ENCODE measurements at regions not wholly inside any gene's neighbourhood (a gene's known extent, or its start where the extent isn't known, plus 50 kb on each side); places are given as distances from the start of the nearest gene placed in this dataset.

DNA sequence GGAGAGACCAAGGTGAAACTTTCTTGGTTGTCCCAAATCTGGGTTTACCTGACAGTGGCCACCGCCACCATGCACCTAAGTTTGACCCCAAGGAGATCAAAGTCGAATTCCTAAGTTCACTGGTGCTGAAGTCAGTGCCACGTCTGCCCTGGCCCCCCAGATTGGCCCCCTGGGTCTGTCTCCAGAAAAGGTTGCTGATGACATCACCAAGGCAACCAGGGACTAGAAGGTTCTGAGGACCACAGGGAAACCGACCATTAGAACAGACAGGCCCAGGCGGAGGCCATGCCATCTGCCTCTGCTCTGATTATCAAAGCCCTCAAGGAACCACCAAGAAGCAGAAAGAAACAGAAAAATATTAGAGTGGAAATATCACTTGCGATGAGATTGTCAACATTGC lies 91.2 kb downstream of the DLL1 start:
- no peaks in the 10 kb centered on the region for H3K9me2 ChIP-seq
- H3K4me3 ChIP-seq (ENCODE audit: low read depth in 2 of 2, low read length in 1 of 2): no peak overlapping the region
- no peak overlapping the region for H3K9ac ChIP-seq
- H4K20me1 ChIP-seq (ENCODE audit: insufficient read depth): no peaks in the 10 kb centered on the region
- 27% methylated on average over 6 of the region's 6 CpGs for WGBS (ENCODE audit: low lambda C conversion rate)
- TF ChIP-seq, protein P1, sequence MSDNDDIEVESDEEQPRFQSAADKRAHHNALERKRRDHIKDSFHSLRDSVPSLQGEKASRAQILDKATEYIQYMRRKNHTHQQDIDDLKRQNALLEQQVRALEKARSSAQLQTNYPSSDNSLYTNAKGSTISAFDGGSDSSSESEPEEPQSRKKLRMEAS (IDR thresholded peaks at IDR 0.05; ENCODE audit: low read depth): no peak
- TF ChIP-seq RAD21 (IDR thresholded peaks at IDR 0.05; ENCODE audit: low read length) (no peak), FOXM1 (IDR thresholded peaks at IDR 0.05; ENCODE audit: low read depth) (no peak), SMC3 (IDR thresholded peaks at IDR 0.05; ENCODE audit: low read depth, low read length) (no peak), MXI1 (IDR thresholded peaks at IDR 0.05; ENCODE audit: low read depth, low read length) (no peak), JUND (IDR thresholded peaks at IDR 0.05) (no peak), SIN3A (IDR thresholded peaks at IDR 0.05; ENCODE audit: borderline replicate concordance, low read depth, low read length) (no peak), IRF3 (IDR thresholded peaks at IDR 0.05; ENCODE audit: low read depth, low read length) (no peak), RFX5 (IDR thresholded peaks at IDR 0.05; ENCODE audit: low read length) (no peak), NFIC (IDR thresholded peaks at IDR 0.05; ENCODE audit: borderline replicate concordance) (no peak), EZH2phosphoT487 (IDR thresholded peaks at IDR 0.05; ENCODE audit: borderline replicate concordance, low read depth) (no peak), ELF1 (IDR thresholded peaks at IDR 0.05) (no peak), TEAD4 (IDR thresholded peaks at IDR 0.05; ENCODE audit: borderline replicate concordance, insufficient read depth) (no peak), USF2 (IDR thresholded peaks at IDR 0.05; ENCODE audit: borderline replicate concordance, low read depth, low read length) (no peak), GATA2 (CRISPR knock-in tag; IDR thresholded peaks at IDR 0.05) (no peak), YY1 (IDR thresholded peaks at IDR 0.05; ENCODE audit: low read depth) (no peak), EP300 (IDR thresholded peaks at IDR 0.05; ENCODE audit: borderline replicate concordance in 1 of 2, low read depth in 1 of 2, low read length in 1 of 2) (no peak), USF1 (IDR thresholded peaks at IDR 0.05; ENCODE audit: borderline replicate concordance, low read depth) (no peak), RCOR1 (IDR thresholded peaks at IDR 0.05; ENCODE audit: low read length) (no peak)
- TF ChIP-seq, protein P2, sequence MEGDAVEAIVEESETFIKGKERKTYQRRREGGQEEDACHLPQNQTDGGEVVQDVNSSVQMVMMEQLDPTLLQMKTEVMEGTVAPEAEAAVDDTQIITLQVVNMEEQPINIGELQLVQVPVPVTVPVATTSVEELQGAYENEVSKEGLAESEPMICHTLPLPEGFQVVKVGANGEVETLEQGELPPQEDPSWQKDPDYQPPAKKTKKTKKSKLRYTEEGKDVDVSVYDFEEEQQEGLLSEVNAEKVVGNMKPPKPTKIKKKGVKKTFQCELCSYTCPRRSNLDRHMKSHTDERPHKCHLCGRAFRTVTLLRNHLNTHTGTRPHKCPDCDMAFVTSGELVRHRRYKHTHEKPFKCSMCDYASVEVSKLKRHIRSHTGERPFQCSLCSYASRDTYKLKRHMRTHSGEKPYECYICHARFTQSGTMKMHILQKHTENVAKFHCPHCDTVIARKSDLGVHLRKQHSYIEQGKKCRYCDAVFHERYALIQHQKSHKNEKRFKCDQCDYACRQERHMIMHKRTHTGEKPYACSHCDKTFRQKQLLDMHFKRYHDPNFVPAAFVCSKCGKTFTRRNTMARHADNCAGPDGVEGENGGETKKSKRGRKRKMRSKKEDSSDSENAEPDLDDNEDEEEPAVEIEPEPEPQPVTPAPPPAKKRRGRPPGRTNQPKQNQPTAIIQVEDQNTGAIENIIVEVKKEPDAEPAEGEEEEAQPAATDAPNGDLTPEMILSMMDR (IDR thresholded peaks at IDR 0.05): no peak
- H3K4me2 ChIP-seq: no peak overlapping the region
- no peak for DNase-seq
- H3K4me1 ChIP-seq (ENCODE audit: control insufficient read depth in 1 of 2, insufficient read depth in 2 of 2, low read depth in 1 of 2, low read length in 1 of 2): no peaks in the 10 kb centered on the region
- H3K9me3 ChIP-seq: peaks cover 14% of the 10 kb centered on the region; the same call in 1 of the 2 replicates
- H3K27ac ChIP-seq (ENCODE audit: low read depth in 2 of 2, low read length in 1 of 2): no peak overlapping the region
- no peaks in the 10 kb centered on the region for H3F3A ChIP-seq (replicated peaks; ENCODE audit: insufficient read depth)
- ChIA-PET POLR2A (no interaction called here), CTCF (no interaction called here)
- no peak overlapping the region for H2AFZ ChIP-seq (ENCODE audit: low read depth)
- no peaks in the 10 kb centered on the region for H3K36me3 ChIP-seq (replicated peaks in 1 of 2; ENCODE audit: control insufficient read depth in 1 of 2, insufficient read depth in 2 of 2, low read length in 1 of 2)
- H3K27me3 ChIP-seq (ENCODE audit: insufficient read depth): no peaks in the 10 kb centered on the region
- no peaks in the 10 kb centered on the region for H3K79me2 ChIP-seq (ENCODE audit: insufficient read depth)

Measured in SK-N-SH (cell line).